ENCODE measurements at regions not wholly inside any gene's neighbourhood (a gene's known extent, or its start where the extent isn't known, plus 50 kb on each side); places are given as distances from the start of the nearest gene placed in this dataset.

GRCh38 chrX:9308426-9308825 lies 156.4 kb upstream of the TBL1X start:
- FAIRE-seq: no peak
- DNase-seq (ENCODE audit: extremely low spot score, insufficient read length, low read depth): no peak

DNA sequence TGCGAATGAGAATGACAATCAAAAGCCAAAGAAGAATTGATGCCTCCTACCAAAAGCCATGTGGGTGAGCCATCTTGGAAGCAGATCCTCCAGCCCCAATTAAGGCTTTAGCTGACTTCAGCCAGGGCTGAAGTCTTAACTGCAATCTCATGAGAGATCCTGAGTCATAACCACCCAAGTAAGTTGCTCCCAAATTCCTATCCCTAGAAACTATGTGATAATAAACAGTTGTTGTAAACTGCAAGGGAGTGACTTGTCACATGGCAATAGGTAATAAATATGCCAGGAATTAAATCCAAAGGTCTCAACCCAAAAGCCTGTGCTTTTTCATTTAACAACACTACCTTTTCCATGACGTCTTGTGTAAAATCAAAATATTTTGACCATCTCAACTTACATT lies 154.2 kb upstream of the TBL1X start:
- FAIRE-seq (no peak), DNase-seq (ENCODE audit: extremely low spot score, insufficient read length, low read depth) (no peak)

DNA sequence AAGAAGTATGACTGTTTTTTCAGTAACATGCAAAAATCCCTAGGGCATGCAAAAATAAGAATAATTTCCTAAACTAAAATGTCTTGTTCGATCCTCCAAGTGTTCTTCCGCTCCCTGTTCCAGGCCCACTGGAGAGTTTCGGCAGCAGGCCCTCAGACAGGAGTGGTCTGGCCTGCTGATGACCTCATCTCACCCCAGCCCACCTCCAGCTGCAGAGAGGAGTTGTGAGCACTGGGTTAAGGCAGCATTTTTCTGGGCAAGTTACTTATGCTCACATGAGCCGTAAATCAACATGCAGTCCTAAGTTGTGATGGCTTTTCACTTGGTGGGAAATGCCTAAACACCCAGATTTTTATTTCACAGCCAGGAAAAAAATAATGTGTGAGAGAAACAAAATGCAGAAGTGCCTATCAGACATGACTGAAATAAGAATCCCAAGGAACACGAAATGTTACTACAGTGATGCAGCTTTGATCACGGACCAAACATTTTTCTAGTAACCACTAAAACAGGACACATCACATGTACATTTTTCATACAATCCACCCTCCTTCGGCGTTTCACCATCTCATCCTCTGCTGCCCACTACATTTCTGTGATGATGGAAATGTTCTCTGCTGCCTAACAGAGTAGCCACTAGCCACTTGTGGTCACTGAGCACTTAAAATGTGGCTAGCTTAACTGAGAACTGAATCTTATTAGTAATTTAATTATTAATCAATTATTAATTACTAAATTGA lies 153.3 kb upstream of the TBL1X start:
- DNase-seq (ENCODE audit: extremely low spot score, insufficient read length, low read depth): no peak
- FAIRE-seq: no peak

DNA sequence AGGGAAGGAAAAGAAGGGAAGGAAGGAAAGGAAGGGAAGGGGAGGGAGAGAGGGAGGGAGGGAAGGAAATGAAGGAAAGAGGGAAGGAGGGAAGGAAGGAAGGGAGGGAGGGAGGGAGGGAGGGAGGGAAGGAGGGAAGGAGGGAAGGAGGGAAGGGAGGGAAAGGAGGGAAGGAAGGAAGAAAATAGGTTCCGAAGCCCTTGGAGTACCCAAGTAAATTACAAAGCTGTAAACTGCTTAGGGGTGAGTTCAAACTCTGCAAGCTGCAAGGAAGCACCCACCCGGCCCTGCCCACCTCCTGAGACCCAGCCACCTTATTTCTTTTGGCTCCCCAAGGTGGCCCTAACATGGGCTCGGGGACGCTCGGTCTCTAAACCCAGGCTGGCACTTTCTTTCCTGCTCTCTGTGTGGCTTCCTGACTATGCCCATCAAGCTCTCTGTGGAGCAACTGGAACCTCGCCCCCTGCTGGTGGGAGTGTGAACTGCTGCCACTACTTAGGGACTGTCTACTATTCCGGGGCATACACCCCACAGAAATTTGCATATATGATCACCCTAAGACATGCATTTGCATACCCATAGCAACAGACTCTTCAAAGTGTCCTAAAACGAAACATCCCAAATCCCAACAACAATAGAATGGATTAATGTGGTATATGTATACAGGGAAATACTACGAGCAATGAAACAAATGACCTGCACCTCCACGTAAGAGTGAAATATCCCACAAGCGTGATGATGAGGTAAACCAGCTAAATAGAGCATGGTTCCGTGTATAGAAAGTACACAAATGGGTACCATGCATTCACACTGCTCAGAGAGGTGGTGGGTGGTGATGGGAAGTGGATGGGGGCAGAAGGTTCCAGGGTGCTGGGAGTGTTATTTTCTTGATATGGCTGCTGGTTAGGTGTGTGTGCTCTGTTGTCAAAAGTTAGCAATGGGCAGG lies 151.7 kb upstream of the TBL1X start:
- DNase-seq (ENCODE audit: extremely low spot score, insufficient read length, low read depth) (peak; percentile 5), FAIRE-seq (peak; percentile 63)

GRCh38 chrX:9315086-9315485 lies 149.8 kb upstream of the TBL1X start:
- DNase-seq (ENCODE audit: extremely low spot score, insufficient read length, low read depth) (no peak), FAIRE-seq (no peak)

GRCh38 chrX:9316096-9316495 lies 148.8 kb upstream of the TBL1X start:
- DNase-seq (ENCODE audit: extremely low spot score, insufficient read length, low read depth) (no peak), FAIRE-seq (no peak)

GRCh38 chrX:9317176-9317575 lies 147.7 kb upstream of the TBL1X start:
- FAIRE-seq (no peak), DNase-seq (ENCODE audit: extremely low spot score, insufficient read length, low read depth) (no peak)

GRCh38 chrX:9318213-9318612 lies 146.6 kb upstream of the TBL1X start:
- FAIRE-seq: no peak
- no peak for DNase-seq (ENCODE audit: extremely low spot score, insufficient read length, low read depth)

DNA sequence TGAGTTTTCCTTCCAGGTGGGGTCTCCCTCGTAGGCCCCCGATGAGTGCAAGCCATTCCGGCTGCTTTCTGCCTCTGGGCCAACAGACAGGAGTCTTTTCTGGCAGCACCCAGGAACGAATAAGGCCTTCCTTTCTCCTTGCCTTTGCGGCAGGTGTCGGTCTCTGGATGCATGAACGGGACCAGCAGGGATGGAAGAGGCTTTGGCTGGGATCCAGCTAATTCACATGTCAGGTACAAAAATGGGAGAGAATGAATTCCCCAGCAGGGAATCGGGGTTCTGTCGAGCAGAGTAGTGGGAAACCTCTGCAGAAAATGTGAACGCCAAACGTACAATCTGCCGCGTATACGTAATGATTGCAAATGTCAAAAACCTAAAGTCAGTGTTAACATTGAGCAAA lies 146.1 kb upstream of the TBL1X start:
- DNase-seq (ENCODE audit: extremely low spot score, insufficient read length, low read depth): no peak
- FAIRE-seq: no peak

- no peak for FAIRE-seq
- no peak for DNase-seq (ENCODE audit: extremely low spot score, insufficient read length, low read depth)
These were observed 143.9 kb upstream of the TBL1X start for GRCh38 chrX:9320940-9321339.

DNA sequence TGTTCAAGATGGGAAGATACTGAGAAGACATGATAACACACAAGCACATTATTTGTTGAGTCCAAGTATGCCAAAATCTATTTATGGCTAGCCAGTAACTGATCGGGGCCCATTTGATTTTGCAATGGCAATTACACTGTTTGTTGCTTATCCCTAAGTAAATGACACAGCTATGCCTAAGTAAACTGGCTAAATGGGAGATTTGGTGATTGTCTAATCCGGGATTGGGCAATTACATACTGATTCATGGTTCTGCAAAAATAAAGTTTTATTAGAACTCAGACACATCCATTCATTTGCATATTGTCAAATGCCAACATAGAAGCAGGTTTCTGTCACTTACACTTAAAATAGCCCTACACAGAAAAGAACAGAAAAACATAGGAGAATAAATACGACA lies 140.2 kb upstream of the TBL1X start:
- FAIRE-seq: no peak

DNA sequence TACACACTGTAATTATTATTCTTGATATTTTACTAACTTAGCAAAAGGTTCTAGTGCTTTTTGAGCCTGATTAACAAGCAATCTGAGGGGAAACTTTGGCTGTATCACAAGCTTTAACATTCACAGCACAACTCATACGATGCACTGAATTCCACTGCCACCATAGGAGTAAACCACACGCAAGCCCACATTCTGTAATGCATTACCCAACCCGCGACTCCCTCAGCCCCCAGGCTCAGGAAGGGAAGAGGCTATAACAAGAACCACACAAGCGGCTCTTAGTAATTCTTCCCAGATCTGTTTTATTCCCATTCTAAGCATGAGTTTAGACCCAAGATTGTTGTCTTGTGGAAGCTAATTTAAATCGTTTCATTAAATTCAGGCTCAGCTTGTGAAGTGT lies 138.5 kb upstream of the TBL1X start:
- DNase-seq (ENCODE audit: extremely low spot score, insufficient read length, low read depth): no peak
- no peak for FAIRE-seq

More for the DNA sequence above, 140.2 kb upstream of the TBL1X start:
- DNase-seq (ENCODE audit: extremely low spot score, insufficient read length, low read depth): no peak

DNA sequence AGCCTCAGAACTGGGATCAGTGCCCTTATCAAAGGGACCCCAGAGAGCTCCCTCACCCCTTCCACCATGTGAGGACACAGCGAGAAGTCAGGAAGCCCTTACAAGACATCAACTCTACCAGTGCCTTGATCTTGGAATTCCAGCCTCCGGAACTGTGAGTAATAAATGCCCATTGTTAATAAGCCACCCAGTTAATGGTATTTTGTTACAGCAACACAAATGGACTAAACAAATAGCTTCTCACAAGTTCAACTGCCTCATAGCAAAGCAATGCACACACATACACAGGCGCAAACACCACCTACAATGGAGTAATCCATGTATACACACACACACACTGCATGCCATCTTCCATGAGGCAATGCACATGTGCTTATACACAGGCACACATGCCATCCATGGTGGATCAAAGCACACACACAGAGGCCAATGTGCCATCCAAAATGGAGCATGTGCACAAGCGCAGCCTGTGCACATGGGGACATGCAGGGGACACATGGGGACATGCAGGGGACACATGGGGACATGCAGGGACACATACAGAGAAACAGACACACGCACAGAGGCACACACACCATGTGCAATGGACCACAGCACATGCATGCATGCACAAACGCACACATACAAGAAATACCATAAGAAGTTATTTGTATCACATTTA lies 137.6 kb upstream of the TBL1X start:
- DNase-seq (ENCODE audit: extremely low spot score, insufficient read length, low read depth) (no peak), FAIRE-seq (no peak)

DNA sequence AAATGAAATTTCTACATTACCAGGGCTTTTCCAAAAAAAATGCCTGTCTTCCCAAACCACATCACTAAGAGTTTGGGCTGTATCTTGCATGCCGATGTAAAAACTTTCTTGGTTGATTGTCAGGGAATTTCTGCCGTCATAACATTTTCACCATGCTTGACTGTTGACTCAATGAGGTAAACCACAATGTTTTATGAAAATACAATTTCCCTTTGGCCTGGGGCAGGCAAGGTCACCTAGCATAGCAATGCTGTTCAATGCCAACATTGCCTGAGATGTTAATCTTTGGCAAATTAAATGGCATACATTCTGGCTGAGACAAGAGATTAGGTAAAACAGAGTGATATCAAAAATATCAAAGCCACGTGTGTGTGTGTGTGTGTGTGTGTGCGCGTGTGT lies 137.1 kb upstream of the TBL1X start:
- DNase-seq (ENCODE audit: extremely low spot score, insufficient read length, low read depth) (no peak), FAIRE-seq (no peak)

- FAIRE-seq: no peak
- DNase-seq (ENCODE audit: extremely low spot score, insufficient read length, low read depth): no peak
These were observed 135.8 kb upstream of the TBL1X start for GRCh38 chrX:9329056-9329455.

DNA sequence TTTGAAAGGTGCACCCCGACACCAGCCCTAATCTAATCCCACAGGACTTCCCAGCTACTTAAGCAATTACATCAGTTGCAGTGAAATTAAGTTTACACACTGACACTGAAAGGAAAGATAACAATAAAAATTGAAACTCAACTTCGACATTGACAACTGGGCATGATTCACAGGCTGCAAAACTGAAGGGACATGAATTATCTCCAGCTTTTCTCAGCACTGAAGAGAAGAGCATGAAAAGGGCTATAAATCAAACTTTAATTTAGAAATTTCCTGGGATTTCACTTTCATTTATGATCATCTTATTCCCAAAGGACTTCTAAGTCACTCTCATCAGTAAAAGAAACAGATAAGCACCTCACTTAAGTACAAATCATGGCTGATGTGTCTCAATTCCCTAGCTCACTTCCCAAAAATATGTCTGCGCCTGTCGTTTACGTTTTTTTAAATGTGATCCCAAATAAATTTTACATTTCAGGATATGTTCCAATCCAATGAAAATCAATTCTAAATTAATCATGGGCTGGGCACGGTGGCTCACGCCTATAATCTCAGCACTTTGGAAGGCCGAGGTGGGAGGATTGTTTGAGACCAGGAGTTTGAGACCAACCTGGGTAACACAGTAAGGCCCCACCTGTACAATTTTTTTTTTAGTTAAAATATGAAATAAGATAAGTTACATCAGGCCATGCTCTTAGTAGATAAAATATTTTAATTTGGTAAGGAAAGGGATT lies 134.4 kb upstream of the TBL1X start:
- no peak for FAIRE-seq
- no peak for DNase-seq (ENCODE audit: extremely low spot score, insufficient read length, low read depth)

DNA sequence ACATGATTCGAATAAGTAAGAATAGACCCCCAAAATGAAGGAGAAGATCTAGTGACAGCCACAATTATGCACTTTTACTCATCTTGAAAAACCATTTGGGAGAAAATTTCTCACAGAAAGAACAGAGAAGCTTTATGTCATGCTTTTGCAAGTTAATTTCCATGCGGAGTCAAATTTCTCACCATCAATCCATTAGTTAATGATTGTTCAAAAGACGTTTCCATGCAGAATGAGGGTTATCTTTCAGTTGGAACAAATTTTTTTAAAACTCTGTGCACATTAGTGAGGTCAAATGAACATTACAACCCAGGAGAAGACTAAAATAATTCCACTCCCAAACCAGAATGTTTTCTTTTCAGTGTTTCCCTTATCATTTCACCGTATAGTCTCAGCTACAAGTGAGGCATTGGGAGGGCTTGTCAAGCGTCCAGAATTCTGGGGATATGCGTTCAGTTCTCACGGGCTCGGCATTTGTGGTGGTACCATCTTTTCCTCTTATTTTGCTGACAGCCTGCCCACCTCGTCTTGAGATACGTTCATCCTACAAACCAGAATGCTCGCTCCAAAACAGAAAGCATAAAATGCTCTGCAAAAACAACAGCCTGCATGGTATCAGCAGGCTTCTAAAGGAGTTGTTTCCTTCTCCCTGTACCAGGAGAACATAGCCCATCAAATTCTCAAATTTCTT lies 130.8 kb upstream of the TBL1X start:
- FAIRE-seq (no peak), DNase-seq (ENCODE audit: extremely low spot score, insufficient read length, low read depth) (no peak)

GRCh38 chrX:9335251-9335650 lies 129.6 kb upstream of the TBL1X start:
- no peak for DNase-seq (ENCODE audit: extremely low spot score, insufficient read length, low read depth)
- FAIRE-seq: no peak

- no peak for FAIRE-seq
- DNase-seq (ENCODE audit: extremely low spot score, insufficient read length, low read depth): no peak
These were observed 128.4 kb upstream of the TBL1X start for GRCh38 chrX:9336456-9336855.

DNA sequence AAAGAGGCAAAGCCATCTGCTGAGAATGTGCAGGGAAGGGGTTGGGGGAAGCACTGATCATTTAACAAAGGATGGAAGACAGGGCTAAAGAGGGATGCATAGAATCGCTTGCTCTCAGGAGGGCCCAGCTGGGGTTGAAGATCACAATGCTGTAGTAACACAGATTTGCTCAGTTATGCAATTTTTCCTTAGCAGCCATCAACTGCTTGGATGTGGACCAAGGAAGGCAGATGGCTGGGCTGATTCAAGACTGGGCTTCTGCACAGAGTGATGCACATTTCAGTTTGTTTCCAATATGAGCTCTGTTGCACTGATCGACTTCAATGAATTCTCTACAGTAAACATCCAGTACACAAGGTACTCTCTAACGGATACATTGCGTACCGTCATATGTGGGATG lies 127.8 kb upstream of the TBL1X start:
- no peak for FAIRE-seq

More for the DNA sequence above, 127.8 kb upstream of the TBL1X start:
- DNase-seq (ENCODE audit: extremely low spot score, insufficient read length, low read depth): no peak
